GM12864 (cell line): ENCODE measurements at regions not wholly inside any gene's neighbourhood (a gene's known extent, or its start where the extent isn't known, plus 50 kb on each side); places are given as distances from the start of the nearest gene placed in this dataset.

Experiments used
- DNase-seq: peaks from one replicate; pipeline ENCODE4 v3.0.0-alpha.2; 2011; ENCODE audit warnings: low read depth
- H3K4me3 ChIP-seq: 2 replicates; pipeline ENCODE4 v1.5.1; 2011; ENCODE audit warnings: mild to moderate bottlenecking, low read depth, low read length, control low read depth
- TF ChIP-seq, protein P1 (sequence below): IDR thresholded peaks from 2 replicates; pipeline ENCODE4 v1.5.1; 2011; ENCODE audit warnings: low read depth, mild to moderate bottlenecking, moderate library complexity, low read length, control low read depth, inconsistent platforms; ENCODE audit errors: missing control alignments

DNA sequence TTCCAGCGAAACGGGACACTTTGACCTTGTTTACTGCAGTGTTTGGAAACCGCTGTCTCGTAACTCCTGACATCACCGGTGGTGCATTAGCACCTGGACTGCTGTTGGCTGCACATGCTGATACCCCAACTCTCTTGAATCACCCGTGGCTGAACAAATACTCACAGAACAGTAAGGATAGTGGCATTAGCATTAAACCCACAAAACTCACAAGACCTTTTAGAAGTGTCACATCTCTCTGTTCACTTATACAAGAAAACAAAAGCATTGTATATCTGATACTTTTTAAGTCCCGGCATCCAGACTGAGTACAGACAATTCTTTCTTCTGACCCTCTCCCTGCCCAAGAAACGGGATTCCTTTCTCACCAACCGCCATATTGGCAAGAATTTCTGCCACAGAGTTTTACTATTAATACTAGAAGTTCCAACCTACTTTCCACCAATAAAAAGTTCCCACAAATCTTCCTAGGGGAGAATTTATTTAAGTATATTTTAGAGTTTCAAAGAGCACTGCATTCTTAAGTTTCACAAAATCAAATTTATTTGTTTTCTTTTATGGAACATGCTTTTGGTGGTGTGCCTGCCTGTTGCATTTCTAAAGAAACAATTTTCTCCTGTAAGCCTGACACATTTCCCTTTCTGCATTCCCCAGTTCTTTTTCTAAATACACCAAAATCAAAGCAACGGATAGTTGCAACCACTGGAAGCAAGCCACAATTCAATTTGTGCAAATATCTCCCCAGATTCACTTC lies 208.4 kb upstream of the KLF14 start:
- no peak for DNase-seq
- TF ChIP-seq, protein P1, sequence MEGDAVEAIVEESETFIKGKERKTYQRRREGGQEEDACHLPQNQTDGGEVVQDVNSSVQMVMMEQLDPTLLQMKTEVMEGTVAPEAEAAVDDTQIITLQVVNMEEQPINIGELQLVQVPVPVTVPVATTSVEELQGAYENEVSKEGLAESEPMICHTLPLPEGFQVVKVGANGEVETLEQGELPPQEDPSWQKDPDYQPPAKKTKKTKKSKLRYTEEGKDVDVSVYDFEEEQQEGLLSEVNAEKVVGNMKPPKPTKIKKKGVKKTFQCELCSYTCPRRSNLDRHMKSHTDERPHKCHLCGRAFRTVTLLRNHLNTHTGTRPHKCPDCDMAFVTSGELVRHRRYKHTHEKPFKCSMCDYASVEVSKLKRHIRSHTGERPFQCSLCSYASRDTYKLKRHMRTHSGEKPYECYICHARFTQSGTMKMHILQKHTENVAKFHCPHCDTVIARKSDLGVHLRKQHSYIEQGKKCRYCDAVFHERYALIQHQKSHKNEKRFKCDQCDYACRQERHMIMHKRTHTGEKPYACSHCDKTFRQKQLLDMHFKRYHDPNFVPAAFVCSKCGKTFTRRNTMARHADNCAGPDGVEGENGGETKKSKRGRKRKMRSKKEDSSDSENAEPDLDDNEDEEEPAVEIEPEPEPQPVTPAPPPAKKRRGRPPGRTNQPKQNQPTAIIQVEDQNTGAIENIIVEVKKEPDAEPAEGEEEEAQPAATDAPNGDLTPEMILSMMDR = no peak
- H3K4me3 ChIP-seq = peak overlapping the region; percentile 34

DNA sequence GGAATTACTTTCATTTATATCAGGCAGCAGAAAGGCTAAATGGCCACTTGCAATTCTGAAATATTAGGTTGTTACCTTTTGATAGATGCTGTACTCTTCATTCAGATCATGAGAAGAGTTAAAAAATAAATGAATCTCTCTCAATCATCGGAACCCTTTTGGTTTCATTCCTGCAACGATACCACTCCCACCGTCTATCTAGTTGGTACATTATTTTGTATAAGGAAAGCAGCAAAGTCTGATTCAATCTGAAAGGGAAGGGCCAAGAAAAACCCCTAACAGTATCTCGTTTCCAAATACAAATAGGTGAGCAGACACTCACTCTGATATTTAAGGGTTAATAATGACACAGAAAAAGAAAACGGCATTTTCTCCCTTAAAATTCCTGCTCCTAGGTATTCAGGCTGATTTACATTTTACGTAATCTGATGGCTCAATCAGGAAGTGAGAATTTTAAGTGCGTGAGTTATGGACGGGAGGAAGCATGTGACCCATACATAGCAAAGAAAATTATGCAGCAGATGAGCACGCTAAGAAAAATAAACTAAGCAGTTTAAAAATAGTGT lies 209.4 kb upstream of the KLF14 start:
- DNase-seq = no peak
- TF ChIP-seq, protein P1 = no peak
- peak overlapping the region; percentile 48 for H3K4me3 ChIP-seq

DNA sequence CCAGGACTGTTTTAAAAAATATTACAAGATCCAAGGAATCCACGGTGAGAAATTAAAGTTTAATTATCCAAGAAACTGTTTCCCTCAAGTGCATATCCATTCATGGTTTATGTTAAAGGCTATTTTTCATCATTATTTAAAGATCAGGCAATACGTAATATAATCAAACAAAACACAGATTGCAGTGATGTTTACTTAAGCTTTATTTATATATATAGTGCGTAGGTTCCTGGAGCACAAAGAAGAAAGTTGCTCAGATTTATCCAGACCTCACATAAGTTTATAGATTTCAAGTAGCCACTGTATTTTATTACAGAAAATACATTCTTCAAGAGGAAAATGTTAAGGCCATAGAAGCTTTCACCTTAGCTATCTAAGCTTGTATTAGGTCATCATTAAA lies 210.0 kb upstream of the KLF14 start:
- TF ChIP-seq, protein P1 = no peak
- no peak for DNase-seq

DNA sequence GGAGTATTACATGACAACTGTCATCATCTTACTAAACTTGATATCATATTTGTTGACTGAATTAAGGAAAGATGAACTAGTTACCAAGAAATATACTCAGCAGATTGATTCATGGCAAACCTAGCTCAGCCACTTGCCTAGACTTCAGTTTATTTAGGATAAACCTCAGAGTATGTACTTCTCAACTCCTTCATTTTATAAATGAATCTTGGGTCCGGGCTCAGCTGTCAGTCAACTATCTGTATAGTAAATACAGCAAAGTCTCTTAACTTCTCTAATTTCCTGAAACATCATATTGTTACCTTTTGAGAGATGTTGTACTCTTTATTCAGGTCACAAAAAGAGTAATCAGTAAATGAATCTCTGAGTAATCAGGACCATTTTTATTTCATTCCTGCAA lies 211.0 kb upstream of the KLF14 start:
- DNase-seq = no peak
- H3K4me3 ChIP-seq = no peak overlapping the region; the same call in 1 of the 2 replicates
- TF ChIP-seq, protein P1 = no peak

More for the DNA sequence above, 210.0 kb upstream of the KLF14 start:
- H3K4me3 ChIP-seq = no peak overlapping the region

DNA sequence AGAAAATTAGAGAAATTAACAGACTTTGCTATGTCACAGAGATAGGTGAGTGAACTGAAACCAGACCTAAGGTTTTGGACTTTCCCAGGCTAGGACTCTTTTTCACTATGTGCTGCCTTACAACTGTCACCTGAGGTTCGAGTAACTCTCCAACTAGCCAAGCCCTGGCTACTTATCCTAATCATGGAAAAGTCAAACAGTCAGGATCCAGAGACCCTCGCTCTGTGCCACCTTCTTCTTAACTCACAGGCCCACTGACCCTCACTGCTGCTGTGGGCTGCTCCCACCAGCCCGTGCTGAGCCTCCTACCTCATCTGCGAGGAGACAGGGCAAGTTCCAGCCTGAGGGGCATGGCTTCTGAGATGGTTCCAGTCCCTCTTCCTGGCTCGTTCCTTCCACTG lies 211.4 kb upstream of the KLF14 start:
- peak overlapping the region; percentile 13 for H3K4me3 ChIP-seq
- TF ChIP-seq, protein P1 = no peak
- no peak for DNase-seq

DNA sequence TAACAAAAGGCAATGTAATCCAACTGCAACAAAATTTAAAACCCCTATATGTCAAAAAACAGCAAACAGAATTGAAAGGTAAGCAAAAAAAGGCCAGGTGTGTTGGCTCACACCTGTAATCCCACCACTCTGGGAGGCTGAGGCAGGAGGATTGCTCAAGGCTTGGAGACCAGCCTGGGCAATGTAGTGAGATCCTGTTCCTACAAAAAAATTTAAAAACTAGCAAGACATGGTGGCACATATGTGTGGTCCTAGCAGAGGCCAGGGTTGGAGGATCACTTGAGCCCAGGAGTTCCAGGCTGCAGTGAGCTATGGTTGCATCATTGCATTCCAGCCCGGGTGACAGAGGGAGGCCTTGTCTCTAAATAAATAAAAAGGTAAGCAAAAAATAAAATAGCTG lies 212.1 kb upstream of the KLF14 start:
- H3K4me3 ChIP-seq = no peak overlapping the region
- TF ChIP-seq, protein P1 = no peak
- DNase-seq = no peak
